C4-2B (cell line): ENCODE measurements at regions not wholly inside any gene's neighbourhood (a gene's known extent, or its start where the extent isn't known, plus 50 kb on each side); places are given as distances from the start of the nearest gene placed in this dataset.

Experiments
- ZFX ChIP-seq: fragments of 450-650 bp; IDR thresholded peaks from 2 replicates; pipeline ENCODE4 v1.6.1; 2017
- TF ChIP-seq, protein P1 (sequence below): fragments of 450-650 bp; conservative IDR thresholded peaks from 2 replicates; pipeline ENCODE4 v1.5.1; 2017; ENCODE audit warnings: mild to moderate bottlenecking

DNA sequence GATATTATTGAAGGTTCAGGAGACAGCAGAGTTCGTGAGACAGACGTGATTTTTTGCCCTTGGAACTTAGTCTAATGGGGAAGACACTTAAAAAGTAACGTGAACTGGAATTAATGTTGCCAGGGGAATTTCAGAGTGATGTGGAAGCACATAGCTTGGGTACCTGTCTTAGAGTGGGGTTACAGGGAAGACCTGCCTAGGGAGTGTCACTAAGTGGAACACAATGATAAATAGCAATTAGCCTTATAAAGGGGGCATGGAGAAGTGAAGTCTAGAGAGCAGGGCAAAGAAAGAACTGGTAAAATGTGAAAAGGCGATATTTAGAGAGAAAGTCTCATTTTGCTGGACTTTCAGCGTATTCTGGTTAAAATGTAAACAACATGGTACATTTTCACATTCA is 306.0 kb upstream of the TCF4 start:
- TF ChIP-seq, protein P1, sequence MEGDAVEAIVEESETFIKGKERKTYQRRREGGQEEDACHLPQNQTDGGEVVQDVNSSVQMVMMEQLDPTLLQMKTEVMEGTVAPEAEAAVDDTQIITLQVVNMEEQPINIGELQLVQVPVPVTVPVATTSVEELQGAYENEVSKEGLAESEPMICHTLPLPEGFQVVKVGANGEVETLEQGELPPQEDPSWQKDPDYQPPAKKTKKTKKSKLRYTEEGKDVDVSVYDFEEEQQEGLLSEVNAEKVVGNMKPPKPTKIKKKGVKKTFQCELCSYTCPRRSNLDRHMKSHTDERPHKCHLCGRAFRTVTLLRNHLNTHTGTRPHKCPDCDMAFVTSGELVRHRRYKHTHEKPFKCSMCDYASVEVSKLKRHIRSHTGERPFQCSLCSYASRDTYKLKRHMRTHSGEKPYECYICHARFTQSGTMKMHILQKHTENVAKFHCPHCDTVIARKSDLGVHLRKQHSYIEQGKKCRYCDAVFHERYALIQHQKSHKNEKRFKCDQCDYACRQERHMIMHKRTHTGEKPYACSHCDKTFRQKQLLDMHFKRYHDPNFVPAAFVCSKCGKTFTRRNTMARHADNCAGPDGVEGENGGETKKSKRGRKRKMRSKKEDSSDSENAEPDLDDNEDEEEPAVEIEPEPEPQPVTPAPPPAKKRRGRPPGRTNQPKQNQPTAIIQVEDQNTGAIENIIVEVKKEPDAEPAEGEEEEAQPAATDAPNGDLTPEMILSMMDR: no peak
- no peak for TF ChIP-seq ZFX
